Erythroblast (primary cell): ENCODE measurements at regions not wholly inside any gene's neighbourhood (a gene's known extent, or its start where the extent isn't known, plus 50 kb on each side); places are given as distances from the start of the nearest gene placed in this dataset.

Experiments used
- GATA1 ChIP-seq: IDR thresholded peaks from 2 replicates; pipeline ENCODE4 v1.6.1; 2011; ENCODE audit warnings: low read depth, mild to moderate bottlenecking, control low read depth, low read length, moderate library complexity
- POLR2A ChIP-seq: IDR thresholded peaks from 2 replicates; pipeline ENCODE4 v1.6.1; 2011; ENCODE audit warnings: mild to moderate bottlenecking, low read length

GRCh38 chr15:22735781-22736180, 50.7 kb upstream of the NIPA1 start:
- TF ChIP-seq POLR2A (no peak), GATA1 (no peak)
